Cardiac muscle cell (in vitro differentiated cells and primary cell): ENCODE measurements at regions not wholly inside any gene's neighbourhood (a gene's known extent, or its start where the extent isn't known, plus 50 kb on each side); places are given as distances from the start of the nearest gene placed in this dataset.
"Not testable (repeated sequence)": the region's sequence is repeated elsewhere in the genome, so short reads cannot be mapped to it uniquely, and the experiment has no call there.

ENCODE experiments used
- DNase-seq, 2 donors: peaks; one replicate each; pipeline versions ENCODE4 v3.0.0 to v3.0.0-alpha.2; 2010 to 2017; ENCODE audit warnings: low read depth in 1 of 2, low spot score in 1 of 2
- H3K27ac ChIP-seq: fragments of 200-600 bp; sonication (generic); 2 replicates; pipeline ENCODE4 v1.5.1; 2016
- H3K27me3 ChIP-seq: fragments of 200-600 bp; sonication (generic); 2 replicates; pipeline ENCODE4 v1.6.0; 2016; ENCODE audit warnings: control low read depth
- H3K36me3 ChIP-seq: fragments of 200-600 bp; sonication (generic); 2 replicates; pipeline ENCODE4 v1.5.1; 2016; ENCODE audit warnings: control low read depth
- H3K4me1 ChIP-seq: fragments of 200-600 bp; sonication (generic); 2 replicates; pipeline ENCODE4 v1.8.1; 2017; ENCODE audit warnings: low read depth, mild to moderate bottlenecking, mixed run types
- H3K4me3 ChIP-seq: fragments of 200-600 bp; sonication (generic); 2 replicates; pipeline ENCODE4 v1.5.1; 2016; ENCODE audit warnings: mild to moderate bottlenecking
- H3K9me3 ChIP-seq: fragments of 200-600 bp; sonication (generic); 2 replicates; pipeline ENCODE4 v1.5.1; 2017; ENCODE audit warnings: low read depth, mild to moderate bottlenecking, control low read depth
- TF ChIP-seq, protein P1 (sequence below): IDR thresholded peaks from 2 replicates; pipeline ENCODE4 v1.5.1; 2012; ENCODE audit warnings: low read depth, mild to moderate bottlenecking, low read length

DNA sequence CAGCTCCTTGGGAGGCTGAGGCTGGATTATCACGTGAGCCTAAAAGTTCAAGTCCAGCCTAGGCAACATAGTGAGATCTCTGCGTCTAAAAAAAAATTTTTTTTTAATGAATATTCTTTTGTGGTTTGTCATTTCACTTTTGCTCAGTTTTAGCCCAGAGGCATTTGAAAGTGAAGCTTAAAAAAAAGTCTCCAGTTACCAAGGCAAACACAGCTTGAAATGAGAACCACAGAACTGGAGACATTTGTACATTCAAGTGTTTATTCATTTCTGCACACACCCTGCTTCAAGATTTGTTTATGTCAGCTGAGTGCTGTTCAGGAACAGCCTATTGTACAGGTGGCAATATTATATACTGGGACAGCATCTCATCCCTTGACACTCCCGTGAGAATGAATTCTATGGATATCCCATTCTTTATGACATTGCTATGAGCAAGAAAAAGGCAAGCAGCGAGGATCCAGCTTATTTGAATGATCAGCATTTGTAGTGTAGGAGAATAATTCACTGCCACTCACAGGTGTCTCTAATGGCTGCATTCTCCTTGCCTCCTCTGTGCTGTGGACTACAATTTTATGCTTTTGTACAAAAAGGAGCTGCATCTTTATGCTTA, 444.8 kb upstream of the GRM7 start:
- H3K27me3 ChIP-seq, result no peaks in the 10 kb centered on the region
- H3K36me3 ChIP-seq, result no peaks in the 10 kb centered on the region
- H3K27ac ChIP-seq, result no peak overlapping the region
- H3K9me3 ChIP-seq, result no peaks in the 10 kb centered on the region
- no peaks in the 10 kb centered on the region for H3K4me1 ChIP-seq
- TF ChIP-seq, protein P1, sequence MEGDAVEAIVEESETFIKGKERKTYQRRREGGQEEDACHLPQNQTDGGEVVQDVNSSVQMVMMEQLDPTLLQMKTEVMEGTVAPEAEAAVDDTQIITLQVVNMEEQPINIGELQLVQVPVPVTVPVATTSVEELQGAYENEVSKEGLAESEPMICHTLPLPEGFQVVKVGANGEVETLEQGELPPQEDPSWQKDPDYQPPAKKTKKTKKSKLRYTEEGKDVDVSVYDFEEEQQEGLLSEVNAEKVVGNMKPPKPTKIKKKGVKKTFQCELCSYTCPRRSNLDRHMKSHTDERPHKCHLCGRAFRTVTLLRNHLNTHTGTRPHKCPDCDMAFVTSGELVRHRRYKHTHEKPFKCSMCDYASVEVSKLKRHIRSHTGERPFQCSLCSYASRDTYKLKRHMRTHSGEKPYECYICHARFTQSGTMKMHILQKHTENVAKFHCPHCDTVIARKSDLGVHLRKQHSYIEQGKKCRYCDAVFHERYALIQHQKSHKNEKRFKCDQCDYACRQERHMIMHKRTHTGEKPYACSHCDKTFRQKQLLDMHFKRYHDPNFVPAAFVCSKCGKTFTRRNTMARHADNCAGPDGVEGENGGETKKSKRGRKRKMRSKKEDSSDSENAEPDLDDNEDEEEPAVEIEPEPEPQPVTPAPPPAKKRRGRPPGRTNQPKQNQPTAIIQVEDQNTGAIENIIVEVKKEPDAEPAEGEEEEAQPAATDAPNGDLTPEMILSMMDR, result no peak
- DNase-seq, result no peak
- H3K4me3 ChIP-seq, result no peak overlapping the region

DNA sequence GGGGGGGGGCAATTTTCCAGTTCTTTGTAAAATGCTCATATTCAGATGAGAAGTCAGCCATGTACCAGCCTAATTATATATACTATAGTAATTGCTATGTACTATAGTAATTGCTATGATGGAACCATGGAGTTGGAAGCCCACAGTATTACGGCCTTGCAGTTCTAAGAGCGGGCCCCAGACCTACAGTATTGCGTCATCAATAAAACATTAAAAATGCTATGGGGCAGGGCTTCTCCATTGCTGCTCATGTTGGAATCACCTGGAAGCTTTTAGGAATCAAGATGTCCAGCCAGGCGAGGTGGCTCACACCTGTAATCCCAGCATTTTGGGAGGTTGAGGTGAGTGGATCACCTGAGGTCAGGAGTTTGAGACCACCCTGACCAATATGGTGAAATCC, 443.7 kb upstream of the GRM7 start:
- TF ChIP-seq, protein P1, result no peak
- Histone ChIP-seq H3K4me1 (no peaks in the 10 kb centered on the region), H3K36me3 (no peaks in the 10 kb centered on the region), H3K4me3 (no peak overlapping the region), H3K27ac (no peak overlapping the region), H3K9me3 (no peaks in the 10 kb centered on the region), H3K27me3 (no peaks in the 10 kb centered on the region)
- DNase-seq, result no peak

DNA sequence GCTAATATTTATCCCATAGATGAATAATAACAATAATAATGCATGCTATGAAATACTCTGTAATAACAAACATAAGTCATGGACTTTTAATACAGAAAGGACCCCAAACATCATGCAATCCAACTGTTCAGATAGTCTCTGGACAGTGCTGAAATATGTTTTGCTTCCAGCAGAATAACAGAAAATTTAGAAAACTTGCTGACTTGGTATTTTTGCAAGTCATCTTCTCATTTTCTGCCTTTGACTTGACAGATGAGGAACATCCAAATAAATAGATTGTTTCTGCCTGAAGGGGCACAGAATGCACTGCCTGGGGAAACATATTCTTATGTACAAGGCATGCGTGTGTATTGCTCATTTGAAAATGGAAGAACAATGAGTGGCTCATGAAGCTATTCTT, 442.4 kb upstream of the GRM7 start:
- TF ChIP-seq, protein P1, result no peak
- no peak for DNase-seq

DNA sequence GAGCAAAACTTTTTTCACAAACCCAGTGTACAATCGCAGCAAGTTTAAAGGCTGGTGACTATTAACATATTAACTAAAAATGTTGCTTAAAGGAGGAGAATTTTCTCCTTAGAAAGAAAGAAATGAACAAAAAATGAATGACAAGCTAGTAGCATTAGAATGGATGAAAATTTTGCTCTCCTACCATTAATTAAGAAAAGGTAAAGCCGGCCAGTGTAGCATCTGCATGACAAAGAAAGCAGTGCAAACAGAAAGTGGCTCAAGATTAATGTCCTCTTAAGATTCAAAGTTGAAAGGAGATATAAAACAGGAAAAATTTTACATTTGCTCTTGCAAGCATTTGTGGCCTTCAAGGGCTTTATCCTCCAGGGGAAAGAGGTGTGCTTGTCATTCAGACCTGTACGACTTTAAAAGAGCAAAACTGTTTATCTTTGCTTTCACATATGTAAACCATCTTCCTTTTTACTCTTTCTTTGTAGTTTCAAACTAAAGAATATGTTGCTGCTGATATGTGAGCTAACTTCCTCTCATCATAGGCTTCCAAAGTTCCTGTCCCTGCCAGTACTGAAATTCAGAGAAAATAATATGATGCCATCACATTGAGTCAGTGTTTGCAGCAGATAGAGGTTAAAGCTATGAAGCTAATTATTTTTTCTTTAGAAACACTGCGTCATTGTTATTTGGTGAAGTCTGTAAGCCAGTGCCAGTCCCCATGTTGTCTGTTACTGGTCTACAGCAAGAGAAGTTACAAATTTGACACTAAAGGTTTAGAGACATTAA, 439.1 kb upstream of the GRM7 start:
- Histone ChIP-seq H3K27ac (no peak overlapping the region), H3K4me1 (no peaks in the 10 kb centered on the region), H3K36me3 (no peaks in the 10 kb centered on the region), H3K27me3 (no peaks in the 10 kb centered on the region), H3K4me3 (no peak overlapping the region), H3K9me3 (no peaks in the 10 kb centered on the region)
- TF ChIP-seq, protein P1, result no peak
- no peak for DNase-seq

More for the DNA sequence above, 442.4 kb upstream of the GRM7 start:
- H3K4me1 ChIP-seq, result no peaks in the 10 kb centered on the region
- H3K27ac ChIP-seq, result no peak overlapping the region
- no peaks in the 10 kb centered on the region for H3K27me3 ChIP-seq
- no peak overlapping the region for H3K4me3 ChIP-seq
- no peaks in the 10 kb centered on the region for H3K9me3 ChIP-seq
- H3K36me3 ChIP-seq, result no peaks in the 10 kb centered on the region

DNA sequence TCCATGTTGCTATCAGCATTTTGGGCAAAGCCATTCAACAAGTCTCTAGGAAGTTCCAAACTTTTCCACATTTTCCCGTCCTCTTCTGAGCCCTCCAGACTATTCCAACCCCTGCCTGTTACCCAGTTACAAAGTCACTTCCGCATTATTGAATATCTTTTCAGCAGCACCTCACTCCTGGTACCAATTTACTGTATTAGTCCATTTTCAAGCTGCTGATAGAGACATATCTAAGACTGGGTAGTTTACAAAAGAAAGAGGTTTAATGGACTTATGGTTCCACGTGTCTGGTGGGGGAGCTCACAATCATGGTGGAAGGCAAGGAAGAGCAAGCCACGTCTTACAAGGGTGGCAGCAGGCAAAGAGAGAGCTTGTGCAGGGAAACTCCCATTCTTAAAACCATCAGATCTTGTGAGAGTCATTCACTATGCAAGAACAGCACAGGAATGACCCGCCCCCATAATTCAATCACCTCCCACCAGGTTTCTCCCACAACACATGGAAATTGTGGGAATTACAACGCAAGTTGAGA, 435.6 kb upstream of the GRM7 start:
- no peaks in the 10 kb centered on the region for H3K36me3 ChIP-seq
- H3K27me3 ChIP-seq, result no peaks in the 10 kb centered on the region
- DNase-seq, result no peak
- H3K9me3 ChIP-seq, result no peaks in the 10 kb centered on the region
- H3K4me3 ChIP-seq, result no peak overlapping the region
- H3K27ac ChIP-seq, result no peak overlapping the region
- TF ChIP-seq, protein P1, result no peak
- no peaks in the 10 kb centered on the region for H3K4me1 ChIP-seq

DNA sequence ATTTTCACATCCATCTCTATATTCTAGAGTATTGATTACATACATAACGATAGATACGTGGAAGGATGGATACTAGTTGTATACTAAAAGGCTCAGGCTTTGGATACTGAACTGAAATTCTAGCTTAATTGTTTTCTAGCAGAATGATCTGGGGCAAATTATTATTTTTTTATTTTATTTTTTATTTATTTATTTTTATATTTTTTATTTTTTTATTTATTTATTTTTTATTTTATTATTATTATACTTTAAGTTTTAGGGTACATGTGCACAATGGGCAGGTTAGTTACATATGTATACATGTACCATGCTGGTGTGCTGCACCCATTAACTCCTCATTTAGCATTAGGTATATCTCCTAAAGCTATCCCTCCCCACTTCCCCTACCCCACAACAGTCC, 432.6 kb upstream of the GRM7 start:
- H3K27ac ChIP-seq, H3K4me3 ChIP-seq, H3K36me3 ChIP-seq, H3K27me3 ChIP-seq, H3K4me1 ChIP-seq, DNase-seq, H3K9me3 ChIP-seq: not testable (repeated sequence)
